Femur (tissue), 1 donor: ENCODE measurements at regions not wholly inside any gene's neighbourhood (a gene's known extent, or its start where the extent isn't known, plus 50 kb on each side); places are given as distances from the start of the nearest gene placed in this dataset.
"Not testable (repeated sequence)": the region's sequence is repeated elsewhere in the genome, so short reads cannot be mapped to it uniquely, and the experiment has no call there.

Experiments
- DNase-seq: peaks from one replicate; pipeline ENCODE4 v3.0.0-alpha.2; 2017

DNA sequence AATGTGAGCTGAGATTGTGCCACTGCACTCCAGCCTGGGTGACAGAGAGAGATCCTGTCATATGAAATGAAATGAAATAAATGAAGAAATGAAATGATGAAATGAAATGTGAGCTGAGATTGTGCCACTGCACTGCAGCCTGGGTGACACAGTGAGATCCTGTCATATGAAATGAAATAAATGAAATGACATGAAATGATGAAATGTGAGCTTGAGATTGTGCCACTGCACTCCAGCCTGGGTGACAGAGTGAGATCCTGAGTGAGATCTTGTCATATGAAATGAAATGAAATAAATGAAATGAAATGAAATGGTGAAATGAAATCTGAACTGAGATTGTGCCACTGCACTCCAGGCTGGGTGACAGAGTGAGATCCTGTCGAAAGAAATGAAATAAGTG is 58.2 kb upstream of the FAN1 start:
- not testable (repeated sequence) for DNase-seq
